ENCODE measurements at regions not wholly inside any gene's neighbourhood (a gene's known extent, or its start where the extent isn't known, plus 50 kb on each side); places are given as distances from the start of the nearest gene placed in this dataset.

GRCh38 chr6:126147291-126147815, 161.0 kb downstream of the TRMT11 start:
- FAIRE-seq (no peak), DNase-seq (ENCODE audit: low spot score) (no peak)

GRCh38 chr6:126148853-126149252, 162.5 kb downstream of the TRMT11 start:
- no peak for FAIRE-seq
- DNase-seq (ENCODE audit: low spot score), result no peak

DNA sequence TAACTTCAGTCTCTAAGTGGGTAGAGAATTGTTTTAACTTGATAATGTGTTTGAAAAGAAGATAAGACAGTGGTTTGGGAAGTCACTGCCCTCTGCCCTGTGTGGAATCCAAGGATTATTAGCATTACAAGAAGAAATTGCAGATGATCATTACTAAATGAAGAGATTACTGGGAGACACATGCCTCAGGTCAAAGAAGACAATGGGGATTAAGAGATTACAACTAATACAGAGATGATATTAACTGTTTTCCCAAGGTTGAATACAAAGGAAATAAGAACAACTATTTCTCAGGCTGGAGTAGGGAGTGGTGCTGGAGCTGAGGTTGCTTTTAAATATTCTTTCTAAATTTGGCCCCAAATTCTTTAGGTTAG, 166.0 kb downstream of the TRMT11 start:
- FAIRE-seq, result no peak
- DNase-seq (ENCODE audit: low spot score), result no peak

GRCh38 chr6:126153661-126154060, 167.3 kb downstream of the TRMT11 start:
- peak; percentile 8 for DNase-seq (ENCODE audit: low spot score)
- FAIRE-seq, result no peak

GRCh38 chr6:126156973-126157372, 170.6 kb downstream of the TRMT11 start:
- FAIRE-seq (no peak), DNase-seq (ENCODE audit: low spot score) (no peak)

DNA sequence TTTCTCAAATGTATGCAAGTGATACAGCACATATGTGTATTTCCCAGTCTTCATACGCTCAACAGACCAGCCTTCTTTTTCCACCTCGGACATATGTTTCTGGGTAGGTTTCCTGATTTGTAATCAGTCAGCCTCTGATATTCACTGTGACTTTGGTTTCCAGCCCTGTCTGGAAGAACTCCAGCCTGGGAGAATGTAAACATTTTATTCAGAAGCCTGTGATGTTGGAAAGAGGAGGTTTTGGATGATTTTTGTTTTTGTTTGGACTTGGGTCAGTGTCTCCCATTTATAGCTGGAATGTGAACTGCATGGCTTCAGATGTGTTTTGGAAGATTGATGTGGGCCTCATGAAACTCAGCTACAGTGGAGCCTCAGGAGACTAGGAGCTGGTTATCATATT, 172.2 kb upstream of the CENPW start:
- DNase-seq (ENCODE audit: low spot score), result no peak
- no peak for FAIRE-seq

- DNase-seq (ENCODE audit: low spot score) (no peak), FAIRE-seq (no peak)
Observed at GRCh38 chr6:126170433-126170832, 169.5 kb upstream of the CENPW start.

GRCh38 chr6:126170978-126171382, 168.9 kb upstream of the CENPW start:
- DNase-seq (ENCODE audit: low spot score), result no peak

DNA sequence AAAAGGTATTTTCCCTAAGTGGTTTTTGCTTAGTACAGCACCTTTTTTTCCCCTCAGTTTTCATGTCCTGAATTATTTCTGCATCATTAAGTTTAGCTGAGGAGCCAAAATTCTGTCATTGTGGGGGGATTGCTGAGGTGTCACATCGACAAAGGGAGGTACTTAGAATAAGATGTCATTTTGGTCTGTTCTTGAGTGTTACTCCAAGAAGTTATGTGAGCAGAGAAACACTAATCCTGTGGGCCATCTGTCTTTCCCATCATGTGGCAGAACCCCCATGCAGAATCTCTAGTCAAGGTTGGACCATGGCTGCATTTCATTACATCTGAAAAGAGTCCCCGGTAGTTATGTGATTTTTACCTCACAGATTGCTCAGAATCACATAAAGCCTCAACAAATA, 167.8 kb upstream of the CENPW start:
- DNase-seq (ENCODE audit: low spot score) (no peak), FAIRE-seq (no peak)

More at GRCh38 chr6:126170978-126171382, 168.9 kb upstream of the CENPW start:
- FAIRE-seq, result no peak

- FAIRE-seq (no peak), DNase-seq (ENCODE audit: low spot score) (no peak)
Observed at GRCh38 chr6:126173265-126173664, 166.7 kb upstream of the CENPW start.

DNA sequence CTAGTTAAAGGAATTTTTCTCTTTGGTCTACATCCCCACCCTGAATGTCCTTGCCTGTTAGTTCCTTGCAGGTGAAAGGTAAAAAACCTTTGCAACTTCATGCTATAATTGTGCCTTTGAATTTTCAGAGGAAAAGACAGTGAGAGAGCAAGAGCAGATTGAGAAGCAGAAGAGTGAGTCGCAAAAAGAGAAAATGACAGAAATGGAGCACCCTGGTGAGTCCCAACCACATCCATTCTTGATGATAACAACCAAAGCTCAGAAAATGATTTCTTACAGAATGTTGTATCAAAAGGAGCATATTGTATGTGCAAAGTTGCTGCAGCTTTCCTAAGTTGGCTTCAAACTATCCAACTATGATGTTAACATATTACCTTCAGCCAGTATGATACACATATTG, 165.2 kb upstream of the CENPW start:
- FAIRE-seq, result no peak
- DNase-seq (ENCODE audit: low spot score), result no peak

GRCh38 chr6:126175251-126175650, 164.7 kb upstream of the CENPW start:
- no peak for DNase-seq (ENCODE audit: low spot score)
- FAIRE-seq, result no peak

- FAIRE-seq (no peak), DNase-seq (ENCODE audit: low spot score) (no peak)
Observed at GRCh38 chr6:126176282-126176681, 163.6 kb upstream of the CENPW start.

GRCh38 chr6:126180585-126180984, 159.3 kb upstream of the CENPW start:
- FAIRE-seq (no peak), DNase-seq (ENCODE audit: low spot score) (peak; percentile 61)

- FAIRE-seq, result no peak
- no peak for DNase-seq (ENCODE audit: low spot score)
Observed at GRCh38 chr6:126181173-126181741, 158.7 kb upstream of the CENPW start.

DNA sequence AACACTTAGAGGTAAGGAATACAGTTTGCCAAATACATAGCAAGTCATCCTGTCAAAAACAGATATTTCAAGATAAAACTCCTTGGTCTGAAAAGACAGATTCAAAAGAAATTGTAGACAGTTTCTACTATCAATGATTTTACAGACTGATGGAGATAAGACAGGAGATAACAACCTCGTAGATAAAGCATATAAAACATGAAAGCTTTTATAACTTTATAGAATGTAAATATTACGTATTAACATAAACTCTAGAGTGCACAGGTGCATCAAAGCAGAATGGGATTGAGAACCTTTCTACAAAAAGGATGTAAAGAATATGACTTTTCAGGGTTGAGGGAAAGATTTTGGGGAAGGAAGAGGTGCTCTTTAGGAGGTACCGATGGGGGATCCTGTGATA, 158.0 kb upstream of the CENPW start:
- FAIRE-seq, result no peak
- no peak for DNase-seq (ENCODE audit: low spot score)

DNA sequence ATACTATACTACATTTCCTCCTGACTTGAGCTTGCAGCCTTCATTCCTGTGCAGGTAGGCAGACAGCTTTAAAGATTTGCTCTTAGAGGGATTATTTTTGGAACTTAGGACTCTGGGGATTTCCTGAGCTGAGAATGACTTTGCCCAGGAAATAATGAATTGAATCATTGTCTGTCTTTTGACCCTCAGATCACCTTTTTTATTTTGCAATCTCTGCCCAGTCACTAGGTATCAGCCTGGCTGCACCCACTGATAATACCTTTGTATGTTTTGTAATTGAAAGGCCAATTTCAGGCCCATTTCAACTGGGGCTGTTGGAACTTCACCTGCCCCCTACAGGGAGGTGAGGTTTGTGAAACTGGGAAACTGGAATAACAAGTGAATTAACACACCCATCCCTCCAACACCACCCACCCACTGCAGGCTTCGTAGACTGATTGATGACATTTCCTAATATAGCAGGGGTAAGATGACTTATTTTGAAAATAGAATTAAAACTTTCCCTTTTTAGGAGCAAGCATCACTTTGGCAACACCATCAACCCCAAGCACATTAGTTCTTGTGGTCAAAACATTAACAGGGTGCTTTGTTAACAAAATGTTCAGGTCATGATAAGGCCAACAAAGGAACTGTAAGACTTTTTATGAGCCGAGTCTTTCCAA, 157.1 kb upstream of the CENPW start:
- DNase-seq (ENCODE audit: low spot score), result no peak
- no peak for FAIRE-seq

- no peak for DNase-seq (ENCODE audit: low spot score)
- FAIRE-seq, result no peak
Observed at GRCh38 chr6:126185774-126186173, 154.1 kb upstream of the CENPW start.

- DNase-seq (ENCODE audit: low spot score) (no peak), FAIRE-seq (no peak)
Observed at GRCh38 chr6:126188279-126188909, 151.5 kb upstream of the CENPW start.

- no peak for DNase-seq (ENCODE audit: low spot score)
- no peak for FAIRE-seq
Observed at GRCh38 chr6:126195625-126196236, 144.2 kb upstream of the CENPW start.

DNA sequence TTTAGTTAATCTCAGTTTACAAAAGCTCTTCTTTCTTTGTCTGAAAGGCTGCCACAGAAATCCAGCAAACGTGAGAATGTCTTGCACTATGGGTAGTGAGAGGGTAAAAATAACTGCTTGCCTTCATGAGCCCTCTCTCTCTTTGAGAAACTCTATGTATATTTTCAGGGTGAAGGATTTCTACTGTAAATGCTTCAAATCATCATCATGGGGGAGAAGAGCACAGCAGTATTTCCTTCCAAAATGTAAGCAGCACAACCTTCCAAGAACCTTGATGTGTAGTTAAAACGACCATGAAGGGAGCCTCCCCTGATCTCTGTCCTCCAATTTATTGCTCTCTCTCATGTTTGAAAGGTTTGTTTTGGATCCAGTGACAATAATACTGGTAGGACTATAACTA, 141.3 kb upstream of the CENPW start:
- FAIRE-seq, result no peak
- no peak for DNase-seq (ENCODE audit: low spot score)

DNA sequence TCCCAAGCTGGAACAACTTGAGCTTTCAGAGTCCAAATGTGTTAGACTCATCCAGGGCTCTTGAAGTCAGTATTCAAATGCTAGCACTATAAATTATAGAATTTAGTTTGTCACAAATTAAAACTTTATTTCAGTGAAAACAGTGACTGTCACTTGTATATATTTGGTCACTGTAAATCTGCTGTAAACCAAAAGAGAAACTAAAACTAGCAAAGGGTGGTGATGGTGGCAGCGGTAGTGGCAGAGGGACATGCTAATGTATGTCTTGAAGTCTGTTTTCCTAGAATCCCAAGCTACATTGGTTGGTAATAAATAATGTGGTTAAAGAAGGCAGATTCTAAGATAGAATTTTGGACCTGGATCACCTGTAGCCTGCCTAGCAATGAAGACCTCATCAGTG, 140.4 kb upstream of the CENPW start:
- no peak for FAIRE-seq
- no peak for DNase-seq (ENCODE audit: low spot score)

Data from urothelium cell line (cell line).